NCI-H1105 treated with DMSO at 0.1 percent for 48 hours (cell line): ENCODE measurements at regions not wholly inside any gene's neighbourhood (a gene's known extent, or its start where the extent isn't known, plus 50 kb on each side); places are given as distances from the start of the nearest gene placed in this dataset.
"Not testable (repeated sequence)": the region's sequence is repeated elsewhere in the genome, so short reads cannot be mapped to it uniquely, and the experiment has no call there.

Experiments used
- DNase-seq: peaks from one replicate; lab custom pipeline; 2025; lab: John Stamatoyannopoulos, UW

DNA sequence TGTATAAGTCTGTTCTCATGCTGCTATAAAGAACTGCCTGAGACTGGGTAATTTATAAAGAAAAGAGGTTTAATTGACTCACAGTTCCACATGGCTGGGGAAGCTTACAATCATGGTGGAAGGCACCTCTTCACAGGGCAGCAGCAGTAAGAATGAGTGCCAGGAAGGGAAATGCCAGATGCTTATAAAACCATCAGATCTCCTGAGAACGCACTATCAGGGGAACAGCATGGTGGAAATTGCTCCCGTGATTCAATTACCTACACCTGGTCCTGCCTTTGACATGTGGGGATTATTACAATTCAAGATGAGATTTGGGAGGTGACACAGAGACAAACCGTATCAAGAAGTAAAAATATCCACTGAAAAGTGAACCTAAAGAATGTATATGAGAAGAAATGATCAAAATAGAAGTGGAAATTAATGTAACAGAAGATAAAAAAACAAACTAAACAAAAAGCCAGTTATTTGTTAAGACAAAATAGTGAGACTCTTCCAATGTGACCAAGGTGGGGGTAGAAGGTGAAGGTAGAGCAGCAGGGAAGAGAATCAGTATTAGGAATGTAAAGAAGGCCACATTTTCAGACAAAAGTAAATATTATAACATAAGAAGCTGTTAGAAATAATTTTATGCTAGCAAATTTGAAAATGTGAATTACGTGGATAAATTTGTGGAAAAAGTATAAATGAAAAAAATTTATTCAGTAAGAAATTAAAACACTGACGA lies 372.9 kb downstream of the NKX6-1 start:
- DNase-seq = no peak

GRCh38 chr4:84110040-84110439 lies 389.1 kb downstream of the NKX6-1 start:
- no peak for DNase-seq

DNA sequence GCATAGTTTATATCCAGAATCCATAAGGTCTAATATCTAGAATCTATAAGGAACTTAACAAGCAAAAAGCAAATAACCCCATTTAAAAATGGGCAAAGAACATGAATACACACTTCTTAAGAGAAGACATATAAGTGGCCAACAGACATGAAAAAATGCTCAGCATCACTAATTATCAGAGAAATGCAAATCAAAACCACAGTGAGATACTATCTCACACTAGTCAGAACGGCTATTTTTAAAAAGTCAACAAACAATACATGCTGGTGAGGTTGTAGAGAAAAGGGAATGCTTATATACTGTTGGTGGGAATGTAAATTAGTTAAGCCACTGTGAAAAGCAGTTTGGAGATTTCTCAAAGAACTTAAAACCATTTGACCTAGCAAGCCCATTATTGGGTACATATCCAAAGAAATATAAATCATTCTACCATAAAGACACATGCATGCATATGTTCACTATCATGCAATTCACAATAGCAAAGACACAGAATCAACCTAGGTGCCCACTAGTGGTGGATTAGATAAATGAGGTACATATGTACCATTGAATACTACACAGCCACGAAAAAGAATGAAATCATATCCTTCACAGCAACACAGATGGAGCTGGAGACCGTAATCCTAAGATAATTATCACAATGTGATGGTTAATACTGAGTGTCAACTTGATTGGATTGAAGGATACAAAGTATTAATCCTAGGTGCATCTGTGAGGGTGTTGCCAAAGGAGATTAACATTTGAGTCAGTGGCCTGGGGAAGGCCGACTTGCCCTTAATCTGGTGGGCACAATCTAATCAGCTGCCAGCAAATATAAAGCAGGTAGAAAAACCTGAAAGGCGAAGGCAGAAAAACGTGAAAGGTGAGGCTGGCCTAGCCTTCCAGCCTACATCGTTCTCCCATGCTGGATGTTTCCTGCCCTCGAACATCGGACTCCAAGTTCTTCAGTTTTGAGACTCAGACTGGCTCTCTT lies 397.2 kb downstream of the NKX6-1 start:
- DNase-seq = not testable (repeated sequence)

- no peak for DNase-seq
Observed at GRCh38 chr4:84100071-84100470, 399.0 kb downstream of the NKX6-1 start.

DNA sequence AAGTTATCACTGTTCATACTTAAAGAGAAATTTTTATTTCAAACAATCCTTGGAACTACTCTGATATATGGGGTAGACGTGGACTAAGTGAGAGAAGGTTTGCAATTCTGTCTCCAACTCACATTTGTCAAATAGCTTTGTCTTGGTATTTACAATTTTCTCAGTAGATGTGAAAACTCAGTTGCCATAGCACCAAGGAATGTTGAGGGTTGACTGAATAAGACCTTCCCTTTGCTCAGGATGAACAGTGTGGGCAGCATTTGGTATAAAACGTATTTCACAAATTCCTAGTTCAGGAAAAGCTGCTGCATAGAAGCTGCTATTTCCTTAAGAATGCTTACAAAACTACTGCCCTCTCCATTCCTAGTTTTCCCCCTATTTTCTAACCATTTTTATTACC lies 399.5 kb downstream of the NKX6-1 start:
- DNase-seq = no peak

- no peak for DNase-seq
Observed at GRCh38 chr4:84091266-84091665, 407.8 kb downstream of the NKX6-1 start.

GRCh38 chr4:84089652-84090437 lies 409.2 kb downstream of the NKX6-1 start:
- DNase-seq = no peak

DNA sequence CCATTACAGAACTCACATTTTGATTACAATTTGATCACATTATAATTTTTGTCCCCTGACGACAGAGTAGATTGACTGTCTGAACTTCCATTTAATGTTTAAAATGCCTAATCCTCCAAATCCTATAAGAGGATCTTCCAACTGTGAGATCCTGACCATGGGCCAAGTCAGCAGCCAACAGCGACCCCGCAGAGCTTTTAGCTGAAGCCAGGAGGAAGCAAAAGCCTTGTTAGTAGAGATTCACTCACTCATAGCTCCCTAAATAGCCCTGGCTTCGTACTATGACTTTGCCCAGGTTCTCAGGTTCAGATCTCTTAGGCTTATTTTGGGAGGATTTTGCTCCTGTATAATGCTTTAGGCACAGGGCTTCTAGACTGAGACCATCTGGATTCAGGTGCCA lies 413.1 kb downstream of the NKX6-1 start:
- no peak for DNase-seq

DNA sequence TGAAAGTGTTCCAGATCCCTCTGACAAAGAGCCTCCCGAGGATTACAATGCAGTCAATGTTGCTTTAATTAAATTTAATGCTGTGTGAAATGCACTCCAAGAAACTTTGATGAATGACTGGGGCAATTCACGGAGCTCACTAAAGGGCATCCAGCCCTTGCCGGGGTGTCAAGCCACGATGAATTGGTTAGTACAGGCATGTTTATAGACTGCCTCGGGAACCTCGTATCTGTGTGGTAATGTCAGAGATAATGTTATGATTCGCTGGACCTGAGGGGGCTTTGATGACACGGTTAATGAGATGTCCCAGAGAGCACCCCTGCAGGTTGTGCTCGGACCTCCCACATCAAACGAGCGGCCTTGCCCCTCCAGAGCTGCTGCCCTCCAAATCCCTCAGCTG lies 428.8 kb downstream of the NKX6-1 start:
- DNase-seq = no peak

DNA sequence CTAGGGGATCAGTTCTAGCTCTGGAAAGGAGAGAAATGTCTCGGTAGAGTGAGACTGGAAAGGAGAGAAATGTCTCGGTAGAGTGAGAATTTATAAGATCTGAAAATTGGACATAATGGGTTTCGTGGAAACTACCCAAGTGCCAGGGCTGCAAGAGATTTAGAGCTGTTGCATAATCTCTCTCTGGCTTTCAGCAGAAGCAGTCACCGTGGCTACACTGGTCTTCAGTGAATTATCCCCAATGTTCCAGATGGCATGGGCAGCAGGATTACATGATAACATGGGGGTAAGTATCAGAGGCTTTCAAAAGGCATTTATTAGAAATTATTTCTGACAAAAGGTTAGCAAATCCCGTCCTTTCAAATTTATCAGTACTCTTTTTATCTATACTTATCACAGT lies 435.5 kb downstream of the NKX6-1 start:
- DNase-seq = no peak

GRCh38 chr4:84058201-84058600 lies 440.9 kb downstream of the NKX6-1 start:
- DNase-seq = no peak

DNA sequence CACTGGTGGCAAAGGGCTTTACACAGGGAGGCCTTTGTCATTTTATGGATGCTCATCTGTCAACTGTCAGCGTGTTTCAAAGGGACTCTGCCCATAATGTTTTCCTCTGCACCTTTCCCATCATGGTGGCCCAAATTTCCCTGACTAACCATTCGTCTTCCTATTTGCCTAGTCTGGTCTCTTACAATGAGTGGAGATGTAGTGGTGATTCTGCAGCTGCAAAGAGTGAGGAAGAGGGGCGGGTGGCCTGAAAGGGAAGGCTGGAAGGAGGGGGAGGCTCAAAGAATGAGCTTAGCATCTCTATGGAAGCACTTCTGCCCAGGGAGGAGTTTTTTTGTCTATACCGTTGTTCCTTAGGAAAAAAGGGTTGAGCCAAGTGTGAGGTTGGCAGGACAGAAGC lies 447.5 kb downstream of the NKX6-1 start:
- DNase-seq = peak; percentile 32

GRCh38 chr4:84051089-84051488 lies 448.0 kb downstream of the NKX6-1 start:
- DNase-seq = no peak

GRCh38 chr4:84050015-84050414 lies 449.1 kb downstream of the NKX6-1 start:
- DNase-seq = peak; percentile 27

GRCh38 chr4:84046551-84046950 lies 452.5 kb downstream of the NKX6-1 start:
- no peak for DNase-seq

GRCh38 chr4:84041426-84041825 lies 457.7 kb downstream of the NKX6-1 start:
- no peak for DNase-seq

DNA sequence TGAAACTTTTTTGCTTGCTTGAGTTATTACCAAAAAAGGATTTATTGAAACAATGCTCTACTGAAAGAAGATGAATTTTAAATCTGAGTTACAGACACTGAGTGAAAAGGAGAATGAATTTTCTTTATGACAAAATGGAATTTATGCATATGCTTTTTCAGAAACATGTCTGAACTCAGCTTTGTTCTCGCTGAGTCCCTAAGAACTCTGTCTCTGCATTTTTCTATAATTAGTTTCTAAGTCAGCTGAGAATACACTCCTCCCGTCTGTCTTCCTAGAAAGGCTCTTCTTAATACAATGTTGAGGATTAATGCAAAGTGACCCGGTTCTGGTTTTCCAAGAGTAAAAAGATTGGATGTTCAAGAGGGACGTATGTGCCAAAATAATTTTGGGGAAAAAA lies 463.5 kb downstream of the NKX6-1 start:
- no peak for DNase-seq

GRCh38 chr4:84032372-84032771 lies 466.7 kb downstream of the NKX6-1 start:
- DNase-seq = no peak

GRCh38 chr4:84031401-84031800 lies 467.7 kb downstream of the NKX6-1 start:
- DNase-seq = no peak

DNA sequence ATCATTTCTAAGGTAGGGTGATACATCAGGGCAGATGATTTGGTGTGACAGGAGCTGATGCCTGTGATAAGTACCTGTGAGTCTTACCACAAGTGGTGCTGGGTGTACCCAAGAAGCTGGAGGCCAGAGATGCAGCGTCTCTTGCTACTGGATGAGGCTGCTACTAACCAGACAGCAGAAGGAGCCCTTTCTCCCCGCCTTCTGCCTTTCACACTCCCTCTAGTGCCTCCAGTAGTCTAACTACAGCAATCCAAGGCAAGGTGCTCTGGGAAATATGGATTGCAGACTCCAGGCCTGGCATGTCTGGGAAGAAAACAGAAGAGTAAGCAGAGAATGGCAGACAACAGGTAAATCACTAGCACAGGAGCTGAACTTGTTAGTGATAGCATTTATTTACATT lies 470.8 kb downstream of the NKX6-1 start:
- DNase-seq = no peak

- no peak for DNase-seq
Observed at GRCh38 chr4:84024405-84024804, 474.7 kb downstream of the NKX6-1 start.

DNA sequence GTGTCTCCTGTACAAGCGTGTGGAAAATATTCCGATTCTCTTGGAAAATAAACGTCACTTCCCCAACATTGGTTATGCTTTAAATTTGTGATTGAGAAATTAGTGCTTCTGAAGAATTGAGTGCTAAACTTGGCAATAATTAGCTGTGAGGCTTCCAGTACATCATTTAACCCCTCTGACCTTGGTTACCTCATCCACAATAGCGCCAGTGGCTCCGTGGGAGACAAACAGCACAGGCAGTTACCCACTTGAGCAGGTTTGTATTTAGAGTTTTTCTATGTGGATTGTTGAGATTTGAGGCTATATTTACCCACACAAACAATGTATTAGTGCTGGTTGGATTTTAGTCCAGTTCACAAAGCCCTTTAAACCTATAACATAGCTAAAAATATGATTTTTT lies 476.5 kb downstream of the NKX6-1 start:
- no peak for DNase-seq
